GM06990 (cell line): ENCODE measurements at regions not wholly inside any gene's neighbourhood (a gene's known extent, or its start where the extent isn't known, plus 50 kb on each side); places are given as distances from the start of the nearest gene placed in this dataset.
"Not testable (repeated sequence)": the region's sequence is repeated elsewhere in the genome, so short reads cannot be mapped to it uniquely, and the experiment has no call there.

ENCODE experiments used
- DNase-seq: peaks from one replicate; pipeline ENCODE4 v3.0.0-alpha.2; 2011; ENCODE audit not compliant: insufficient read length; ENCODE audit errors: extremely low read depth
- H3K27me3 ChIP-seq: replicated peaks from 2 replicates; pipeline ENCODE4 v1.6.0; 2011; ENCODE audit warnings: low read length; ENCODE audit not compliant: control insufficient read depth, insufficient read depth
- H3K36me3 ChIP-seq: 2 replicates; pipeline ENCODE4 v1.5.1; 2011; ENCODE audit warnings: low read length; ENCODE audit not compliant: control insufficient read depth, insufficient read depth
- H3K4me3 ChIP-seq: replicated peaks from 2 replicates; pipeline ENCODE4 v1.5.1; 2011; ENCODE audit warnings: low read depth, mild to moderate bottlenecking, control low read depth, low read length
- CTCF ChIP-seq: IDR thresholded peaks from 2 replicates; pipeline ENCODE4 v1.5.1; 2011; ENCODE audit warnings: low read length, control low read depth, mild to moderate bottlenecking, inconsistent platforms; ENCODE audit not compliant: insufficient read depth, poor library complexity, severe bottlenecking

- no peak for DNase-seq
- Histone ChIP-seq H3K36me3 (no peaks in the 10 kb centered on the region), H3K27me3 (no peaks in the 10 kb centered on the region), H3K4me3 (no peak overlapping the region)
- TF ChIP-seq CTCF = no peak
These were observed 55.4 kb downstream of the CTSL start for GRCh38 chr9:87781331-87781730.

- no peak for TF ChIP-seq CTCF
- Histone ChIP-seq H3K36me3 (no peaks in the 10 kb centered on the region), H3K4me3 (no peak overlapping the region), H3K27me3 (no peaks in the 10 kb centered on the region)
- no peak for DNase-seq
These were observed 57.3 kb downstream of the CTSL start for GRCh38 chr9:87783180-87783579.

GRCh38 chr9:87785315-87785970 is 59.5 kb downstream of the CTSL start:
- H3K27me3 ChIP-seq, DNase-seq, H3K36me3 ChIP-seq, H3K4me3 ChIP-seq: not testable (repeated sequence)

DNA sequence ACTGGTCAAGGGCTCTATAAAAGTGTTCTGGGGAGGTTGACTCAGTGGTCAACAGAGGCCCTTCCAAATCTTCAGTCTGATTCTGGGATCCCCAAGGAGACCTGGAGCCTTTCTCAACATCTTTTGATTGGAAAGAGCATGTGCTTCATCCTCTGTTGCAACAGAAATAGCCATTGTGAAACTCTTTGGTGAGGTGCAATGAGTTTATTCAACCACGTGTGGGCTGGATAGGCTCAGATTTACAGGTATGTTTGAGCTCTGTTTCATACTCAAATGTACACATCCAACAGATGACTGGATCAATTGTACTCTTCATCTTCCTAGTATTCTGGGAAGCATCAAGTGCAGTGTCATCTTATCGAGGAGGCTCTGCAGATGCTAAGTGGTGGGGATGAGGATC is 60.5 kb downstream of the CTSL start:
- Histone ChIP-seq H3K36me3 (no peaks in the 10 kb centered on the region), H3K27me3 (no peaks in the 10 kb centered on the region), H3K4me3 (no peak overlapping the region)
- TF ChIP-seq CTCF = no peak
- no peak for DNase-seq

- H3K27me3 ChIP-seq = no peaks in the 10 kb centered on the region
- DNase-seq = no peak
- no peak for TF ChIP-seq CTCF
- no peak overlapping the region for H3K4me3 ChIP-seq
- H3K36me3 ChIP-seq = no peaks in the 10 kb centered on the region
These were observed 61.0 kb downstream of the CTSL start for GRCh38 chr9:87786876-87787275.

GRCh38 chr9:87787735-87788134 is 61.8 kb downstream of the CTSL start:
- Histone ChIP-seq H3K36me3 (no peaks in the 10 kb centered on the region), H3K27me3 (no peaks in the 10 kb centered on the region), H3K4me3 (no peak overlapping the region)
- no peak for TF ChIP-seq CTCF
- no peak for DNase-seq
